Suppressor macrophage treated with lipopolysaccharide for 4 hours (primary cell): ENCODE measurements at regions not wholly inside any gene's neighbourhood (a gene's known extent, or its start where the extent isn't known, plus 50 kb on each side); places are given as distances from the start of the nearest gene placed in this dataset.
"Not testable (repeated sequence)": the region's sequence is repeated elsewhere in the genome, so short reads cannot be mapped to it uniquely, and the experiment has no call there.

ENCODE experiments used
- DNase-seq: peaks from one replicate; pipeline ENCODE4 v3.0.0-alpha.2; 2020

- no peak for DNase-seq
Measured at GRCh38 chr14:53735916-53736315, 220.7 kb downstream of the BMP4 start.

GRCh38 chr14:53723221-53723620 lies 233.4 kb downstream of the BMP4 start:
- no peak for DNase-seq

- DNase-seq, result no peak
Measured at GRCh38 chr14:53719536-53719935, 237.1 kb downstream of the BMP4 start.

- DNase-seq, result no peak
Measured at GRCh38 chr14:53716578-53716977, 240.0 kb downstream of the BMP4 start.

- no peak for DNase-seq
Measured at GRCh38 chr14:53715193-53715721, 241.4 kb downstream of the BMP4 start.

GRCh38 chr14:53714495-53715192 lies 242.0 kb downstream of the BMP4 start:
- no peak for DNase-seq

- not testable (repeated sequence) for DNase-seq
Measured at GRCh38 chr14:53712901-53713300, 243.7 kb downstream of the BMP4 start.

- DNase-seq, result no peak
Measured at GRCh38 chr14:53711205-53711604, 245.4 kb downstream of the BMP4 start.

- no peak for DNase-seq
Measured at GRCh38 chr14:53710615-53711014, 246.0 kb downstream of the BMP4 start.

GRCh38 chr14:53709381-53709780 lies 247.2 kb downstream of the BMP4 start:
- DNase-seq, result no peak

- DNase-seq, result no peak
Measured at GRCh38 chr14:53703457-53703856, 253.2 kb downstream of the BMP4 start.

GRCh38 chr14:53701108-53701875 lies 255.3 kb downstream of the BMP4 start:
- no peak for DNase-seq

GRCh38 chr14:53696217-53696965 lies 260.2 kb downstream of the BMP4 start:
- DNase-seq, result no peak

- no peak for DNase-seq
Measured at GRCh38 chr14:53695692-53696214, 260.9 kb downstream of the BMP4 start.

- no peak for DNase-seq
Measured at GRCh38 chr14:53692885-53693284, 263.7 kb downstream of the BMP4 start.

GRCh38 chr14:53692451-53692850 lies 264.2 kb downstream of the BMP4 start:
- no peak for DNase-seq

GRCh38 chr14:53683229-53683628 lies 273.4 kb downstream of the BMP4 start:
- DNase-seq, result no peak

GRCh38 chr14:53672526-53672925 lies 284.1 kb downstream of the BMP4 start:
- no peak for DNase-seq

- no peak for DNase-seq
Measured at GRCh38 chr14:53670701-53671100, 285.9 kb downstream of the BMP4 start.

- no peak for DNase-seq
Measured at GRCh38 chr14:53668897-53669296, 287.7 kb downstream of the BMP4 start.

GRCh38 chr14:53663709-53664108 lies 292.9 kb downstream of the BMP4 start:
- no peak for DNase-seq

GRCh38 chr14:53655080-53655785 lies 301.4 kb downstream of the BMP4 start:
- DNase-seq, result no peak

- DNase-seq, result no peak
Measured at GRCh38 chr14:53652068-53652467, 304.6 kb downstream of the BMP4 start.
